HepG2 (cell line): ENCODE measurements at regions not wholly inside any gene's neighbourhood (a gene's known extent, or its start where the extent isn't known, plus 50 kb on each side); places are given as distances from the start of the nearest gene placed in this dataset.

ENCODE experiments used
- ATAC-seq: fragments of 200-7000 bp; cut with Tn5 transposase; 3 replicates; pipeline ENCODE4 v1.9.1; 2020; ENCODE audit warnings: mild to moderate bottlenecking, moderate library complexity
- BruUV-seq: library from RNA; stranded (reverse); fragments of 400-500 nt; replicated peaks from 2 replicates; lab custom pipeline; 2021; lab: Mats Ljungman, UMichigan
- CTCF ChIA-PET: fragments of 300-600 bp; formaldehyde crosslinking; extraction: SDS; loops from one replicate; lab custom pipeline; 2021; ENCODE audit warnings: low total read pairs, inconsistent platforms, low intra/inter-chr PET ratio; lab: Yijun Ruan, JAX
- POLR2A ChIA-PET: fragments of 350-600 bp; sonication (Branson Sonifier 250); formaldehyde crosslinking; loops from one replicate; lab custom pipeline; 2020; ENCODE audit warnings: antibody characterized with exemption, inconsistent platforms; lab: Yijun Ruan, JAX
- DNase-seq: peaks from one replicate; pipeline ENCODE4 v3.0.0-alpha.2; 2015; ENCODE audit warnings: low spot score
- FAIRE-seq: peaks from 3 replicates; lab custom pipeline; 2011; peaks lifted over from hg19 to GRCh38; lab: Jason Lieb, UNC
- H2AFZ ChIP-seq: one replicate; pipeline ENCODE4 v1.6.1; 2011; ENCODE audit warnings: low read length, inconsistent platforms
- H3K27ac ChIP-seq: fragments of 300-600 bp; 3 replicates; pipeline ENCODE4 v1.8.0; 2011; ENCODE audit warnings: mixed run types, mild to moderate bottlenecking, mixed read lengths, low read length, inconsistent platforms; ENCODE audit not compliant: insufficient read depth; ENCODE audit errors: extremely low read length
- H3K27me3 ChIP-seq, 2 experiments: fragments of 200-600 bp in 1 of 2; 2 replicates in 1 of 2; 3 replicates in 1 of 2; pipeline versions ENCODE4 v1.6.0 to v1.8.0; 2011; ENCODE audit warnings: low read length in 2 of 2, mild to moderate bottlenecking in 2 of 2, moderate library complexity in 2 of 2, inconsistent platforms in 1 of 2; ENCODE audit not compliant: insufficient read depth in 2 of 2, control insufficient read depth in 1 of 2
- H3K36me3 ChIP-seq, 2 experiments: fragments of 200-600 bp in 1 of 2; replicated peaks in 1 of 2; 2 replicates in 1 of 2; 3 replicates in 1 of 2; pipeline versions ENCODE4 v1.5.1 to v1.8.0; 2011; ENCODE audit warnings: low read length in 2 of 2, inconsistent platforms in 1 of 2; ENCODE audit not compliant: insufficient read depth in 2 of 2, control insufficient read depth in 1 of 2
- H3K4me1 ChIP-seq: 2 replicates; pipeline ENCODE4 v1.5.1; 2012; ENCODE audit warnings: low read length, inconsistent platforms; ENCODE audit not compliant: insufficient read depth
- H3K4me2 ChIP-seq: 2 replicates; pipeline ENCODE4 v1.6.0; 2011; ENCODE audit warnings: low read depth, low read length, inconsistent platforms
- H3K4me3 ChIP-seq, 3 experiments: fragments of 200-600 bp in 1 of 3; sonication (generic), shearing (Covaris generic) in 1 of 3; replicated peaks in 1 of 3; 2 replicates each; pipeline ENCODE4 v1.5.1; 2011 to 2016; ENCODE audit warnings: low read length in 3 of 3, inconsistent platforms in 2 of 3, low read depth in 2 of 3, mild to moderate bottlenecking in 2 of 3, control low read depth in 1 of 3, mixed read lengths in 1 of 3; ENCODE audit not compliant: insufficient read depth in 1 of 3
- H3K79me2 ChIP-seq: one replicate; pipeline ENCODE4 v1.6.1; 2011; ENCODE audit warnings: low read length, inconsistent platforms; ENCODE audit not compliant: insufficient read depth
- H3K9ac ChIP-seq: 2 replicates; pipeline ENCODE4 v1.6.0; 2011; ENCODE audit warnings: mild to moderate bottlenecking, low read depth, low read length, inconsistent platforms; ENCODE audit not compliant: insufficient read depth
- H3K9me3 ChIP-seq: 2 replicates; pipeline ENCODE4 v1.5.1; 2012; ENCODE audit warnings: mild to moderate bottlenecking, low read length
- H4K20me1 ChIP-seq: 2 replicates; pipeline ENCODE4 v1.6.0; 2011; ENCODE audit warnings: inconsistent platforms, mild to moderate bottlenecking, low read length, moderate library complexity; ENCODE audit not compliant: insufficient read depth
- BCL6 ChIP-seq: IDR thresholded peaks from 2 replicates; pipeline ENCODE4 v1.6.1; 2016; ENCODE audit warnings: missing genetic modification reagents, missing compliant biosample characterization
- DMTF1 ChIP-seq: sonication (generic); formaldehyde crosslinking; IDR thresholded peaks from 2 replicates; pipeline ENCODE4 v1.4.0; 2020; ENCODE audit warnings: mild to moderate bottlenecking, missing genetic modification reagents
- REL ChIP-seq: sonication (generic); formaldehyde crosslinking; conservative IDR thresholded peaks from 2 replicates; pipeline ENCODE4 v1.8.0; 2022; ENCODE audit warnings: mild to moderate bottlenecking, missing genetic modification reagents, moderate library complexity
- RNF2 ChIP-seq: fragments of 450-650 bp; conservative IDR thresholded peaks from 2 replicates; pipeline ENCODE4 v1.6.1; 2016; ENCODE audit warnings: low read depth
- SOX5 ChIP-seq: IDR thresholded peaks from 2 replicates; pipeline ENCODE4 v1.6.1; 2016; ENCODE audit warnings: borderline replicate concordance
- SSRP1 ChIP-seq: IDR thresholded peaks from 2 replicates; pipeline ENCODE4 v1.6.1; 2016; ENCODE audit warnings: control low read depth
- THAP9 ChIP-seq: sonication (generic); formaldehyde crosslinking; IDR thresholded peaks from 2 replicates; pipeline ENCODE4; 2020; ENCODE audit warnings: missing genetic modification reagents, mild to moderate bottlenecking, borderline replicate concordance
- TMF1 ChIP-seq: sonication (generic); formaldehyde crosslinking; IDR thresholded peaks from 2 replicates; pipeline ENCODE4 v1.8.1; 2022; ENCODE audit warnings: low read depth, missing genetic modification reagents
- U2AF2 ChIP-seq: fragments of 200-400 bp; formaldehyde crosslinking; IDR thresholded peaks from 2 replicates; pipeline ENCODE4 v1.6.1; 2017; ENCODE audit warnings: low read depth, mild to moderate bottlenecking, low read length
- ZFP36 ChIP-seq: fragments of 150-350 bp; IDR thresholded peaks from 2 replicates; pipeline ENCODE4 v1.6.1; 2018; ENCODE audit warnings: borderline replicate concordance, low read length, low read depth; ENCODE audit not compliant: partially characterized antibody
- ZNF136 ChIP-seq: sonication (generic); formaldehyde crosslinking; IDR thresholded peaks from 2 replicates; pipeline ENCODE4 v1.8.1; 2022; ENCODE audit warnings: low read depth, mild to moderate bottlenecking, moderate library complexity, missing genetic modification reagents
- ZNF552 ChIP-seq: sonication (generic); formaldehyde crosslinking; IDR thresholded peaks from 2 replicates; pipeline ENCODE4 v1.9.0; 2022; ENCODE audit warnings: missing genetic modification reagents, mild to moderate bottlenecking, borderline replicate concordance
- ZNF737 ChIP-seq: sonication (generic); formaldehyde crosslinking; IDR thresholded peaks from 2 replicates; pipeline ENCODE4 v1.5.0; 2020; ENCODE audit warnings: missing genetic modification reagents, mild to moderate bottlenecking, borderline replicate concordance
- ZNF746 ChIP-seq: sonication (generic); formaldehyde crosslinking; IDR thresholded peaks from 2 replicates; pipeline ENCODE4 v1.8.0; 2022; ENCODE audit warnings: mild to moderate bottlenecking, missing genetic modification reagents
- ZNF747 ChIP-seq: sonication (generic); formaldehyde crosslinking; IDR thresholded peaks from 2 replicates; pipeline ENCODE4 v1.8.1; 2023; ENCODE audit warnings: missing genetic modification reagents, mild to moderate bottlenecking, borderline replicate concordance
- WGBS: methylation state at CpG from one replicate; pipeline ENCODE4 v1.1.6; 2017; ENCODE audit warnings: low lambda C conversion rate; 5-methylcytosine and 5-hydroxymethylcytosine counted together
- in situ Hi-C: cut with HindIII; loops from 2 replicates; pipeline ENCODE4 v1.10.0; 2017; ENCODE audit warnings: low pct_unique_long_range_greater_than_20kb; ENCODE audit not compliant: extremely low pct_ligation_motif_present
- intact Hi-C: fragments of 100-400 bp; cut with micrococcal nuclease; formaldehyde crosslinking; loops from one replicate; pipeline ENCODE4 v1.10.0; 2022; ENCODE audit not compliant: unreplicated experiment

GRCh38 chr2:134073023-134073422 lies 180.8 kb upstream of the MGAT5 start (continued):
- no peak for TF ChIP-seq TMF1

GRCh38 chr2:134074619-134075018 lies 179.3 kb upstream of the MGAT5 start:
- intact Hi-C loops = no loop called here
- H3K4me3 ChIP-seq = no peak overlapping the region
- TF ChIP-seq ZNF552 (CRISPR knock-in tag) (no peak), BCL6 (CRISPR knock-in tag) (no peak), SOX5 (CRISPR knock-in tag) (no peak), RNF2 (no peak), ZNF747 (CRISPR knock-in tag) (no peak), ZNF136 (CRISPR knock-in tag) (no peak), SSRP1 (no peak), ZNF746 (CRISPR knock-in tag) (no peak), REL (CRISPR knock-in tag) (no peak), THAP9 (CRISPR knock-in tag) (no peak), ZFP36 (no peak), U2AF2 (no peak), ZNF737 (no peak), DMTF1 (CRISPR knock-in tag) (no peak)
- TF ChIP-seq, all 625 proteins: peak for 0
- WGBS = 7% methylated on average over 7 of the region's 7 CpGs
- H2AFZ ChIP-seq = no peak overlapping the region
- BruUV-seq = no TSS peak
- ChIA-PET POLR2A (no interaction called here), CTCF (no interaction called here)
- H3K4me2 ChIP-seq = no peak overlapping the region
- ATAC-seq = no peak
- H3K36me3 ChIP-seq = no peaks in the 10 kb centered on the region
- DNase-seq = no peak
- no peaks in the 10 kb centered on the region for H3K9me3 ChIP-seq
- H3K79me2 ChIP-seq = no peaks in the 10 kb centered on the region
- peaks cover 1 to 7% of the 10 kb centered on the region in 2 experiments; a peak in 3 of 5 replicates for H3K27me3 ChIP-seq
- no peaks in the 10 kb centered on the region for H3K4me1 ChIP-seq
- no peak for FAIRE-seq
- no peak overlapping the region for H3K27ac ChIP-seq
- H4K20me1 ChIP-seq = no peaks in the 10 kb centered on the region
- in situ Hi-C loops = no loop called here
- H3K9ac ChIP-seq = no peak overlapping the region
